ENCODE measurements at regions not wholly inside any gene's neighbourhood (a gene's known extent, or its start where the extent isn't known, plus 50 kb on each side); places are given as distances from the start of the nearest gene placed in this dataset.

GRCh38 chr4:119873794-119874325, 192.8 kb downstream of the MAD2L1 start:
- no peak overlapping the region for H3K9ac ChIP-seq (ENCODE audit: low read length in 5 of 5)
- H3K27me3 ChIP-seq (ENCODE audit: control insufficient read depth in 5 of 5, insufficient read depth in 4 of 5, low read length in 5 of 5) = no peaks in the 10 kb centered on the region

DNA sequence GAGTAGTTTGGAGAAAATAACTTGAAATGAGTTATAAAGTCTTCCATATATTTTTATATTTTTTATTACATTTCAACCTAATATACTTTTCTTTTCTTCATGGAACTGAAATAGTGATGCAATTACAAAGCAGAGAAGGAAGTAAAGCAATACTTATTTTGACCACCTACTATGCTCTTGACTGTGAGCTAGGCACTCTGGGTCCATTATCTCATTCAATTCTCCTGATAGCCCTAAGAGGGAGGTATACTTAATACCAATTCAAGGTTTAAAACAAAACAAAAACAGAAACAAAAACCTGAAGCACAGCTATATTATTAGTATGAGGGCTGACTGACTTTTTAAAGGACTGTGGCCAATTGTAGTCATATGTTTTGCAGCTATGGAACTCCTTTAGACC, 193.5 kb downstream of the MAD2L1 start:
- H3K36me3 ChIP-seq (ENCODE audit: control insufficient read depth in 5 of 5, insufficient read depth in 5 of 5, low read length in 5 of 5) = no peaks in the 10 kb centered on the region
- no peak overlapping the region for H3K27ac ChIP-seq (ENCODE audit: low read depth, low read length)
- H3K4me3 ChIP-seq (ENCODE audit: low read depth in 1 of 5, low read length in 5 of 5) = no peak overlapping the region
- H3K4me1 ChIP-seq (ENCODE audit: control insufficient read depth in 5 of 5, insufficient read depth in 5 of 5, low read length in 5 of 5) = no peaks in the 10 kb centered on the region
- no peaks in the 10 kb centered on the region for H3K27me3 ChIP-seq (ENCODE audit: control insufficient read depth in 5 of 5, insufficient read depth in 4 of 5, low read length in 5 of 5)
- no peaks in the 10 kb centered on the region for H3K9me3 ChIP-seq (ENCODE audit: control insufficient read depth in 5 of 5, low read length in 5 of 5)
- H3K9ac ChIP-seq (ENCODE audit: low read length in 5 of 5) = no peak overlapping the region

More at GRCh38 chr4:119873794-119874325, 192.8 kb downstream of the MAD2L1 start:
- Histone ChIP-seq H3K4me3 (ENCODE audit: low read depth in 1 of 5, low read length in 5 of 5) (no peak overlapping the region), H3K4me1 (ENCODE audit: control insufficient read depth in 5 of 5, insufficient read depth in 5 of 5, low read length in 5 of 5) (no peaks in the 10 kb centered on the region), H3K36me3 (ENCODE audit: control insufficient read depth in 5 of 5, insufficient read depth in 5 of 5, low read length in 5 of 5) (no peaks in the 10 kb centered on the region), H3K9me3 (ENCODE audit: control insufficient read depth in 5 of 5, low read length in 5 of 5) (no peaks in the 10 kb centered on the region), H3K27ac (ENCODE audit: low read depth, low read length) (no peak overlapping the region)

DNA sequence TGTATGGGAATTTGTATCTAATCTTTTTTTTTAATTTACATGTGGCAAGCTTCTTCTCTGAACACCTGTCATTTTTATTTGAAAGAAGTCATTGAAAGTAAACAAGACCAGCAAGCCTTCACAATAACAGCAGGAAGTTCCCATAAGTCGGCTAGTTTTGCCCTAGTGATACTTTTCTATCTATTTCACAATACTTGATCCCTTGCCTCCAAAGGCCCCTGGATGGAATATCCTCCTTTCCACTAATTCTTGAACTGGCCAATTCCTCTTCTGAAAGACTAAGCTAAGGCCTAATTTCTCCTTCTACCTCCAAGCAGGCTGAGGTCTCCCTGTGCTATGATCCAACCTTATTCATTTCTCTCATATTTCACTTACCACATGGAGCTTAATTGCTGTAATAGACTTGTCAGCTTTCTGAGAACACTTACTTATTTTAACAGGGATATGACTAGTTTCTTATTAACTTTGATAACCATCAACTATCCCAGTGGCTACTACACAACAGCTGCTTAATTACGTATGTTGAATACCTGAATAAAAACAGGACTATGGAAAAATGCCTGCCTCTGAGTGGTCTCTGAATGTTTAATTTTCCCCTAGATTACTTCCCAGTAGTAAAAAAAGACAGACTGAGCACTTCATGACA, 194.2 kb downstream of the MAD2L1 start:
- no peaks in the 10 kb centered on the region for H3K36me3 ChIP-seq (ENCODE audit: control insufficient read depth in 5 of 5, insufficient read depth in 5 of 5, low read length in 5 of 5)
- no peaks in the 10 kb centered on the region for H3K27me3 ChIP-seq (ENCODE audit: control insufficient read depth in 5 of 5, insufficient read depth in 4 of 5, low read length in 5 of 5)
- no peak overlapping the region for H3K27ac ChIP-seq (ENCODE audit: low read depth, low read length)
- no peaks in the 10 kb centered on the region for H3K9me3 ChIP-seq (ENCODE audit: control insufficient read depth in 5 of 5, low read length in 5 of 5)
- no peak overlapping the region for H3K4me3 ChIP-seq (ENCODE audit: low read depth in 1 of 5, low read length in 5 of 5)
- no peaks in the 10 kb centered on the region for H3K4me1 ChIP-seq (ENCODE audit: control insufficient read depth in 5 of 5, insufficient read depth in 5 of 5, low read length in 5 of 5)
- H3K9ac ChIP-seq (ENCODE audit: low read length in 5 of 5) = no peak overlapping the region

DNA sequence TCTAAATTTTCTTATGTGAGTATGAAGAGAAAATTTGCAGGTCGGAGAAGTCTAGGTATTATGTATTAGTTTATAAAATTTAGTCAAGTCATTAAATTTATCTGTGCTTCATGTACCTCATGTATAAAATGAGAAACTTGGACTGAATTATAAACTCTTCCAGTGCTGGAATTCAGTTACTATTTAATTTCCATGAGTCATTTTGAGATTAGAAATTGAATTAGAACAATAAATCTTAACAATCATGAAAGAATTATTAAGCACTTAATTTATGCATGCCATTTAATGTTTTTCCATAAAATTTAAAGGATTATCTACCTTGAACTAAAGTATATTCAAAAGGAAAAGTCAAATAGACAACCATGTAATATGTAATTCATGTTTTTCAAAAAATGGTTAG, 195.8 kb downstream of the MAD2L1 start:
- H3K9ac ChIP-seq (ENCODE audit: low read length in 5 of 5) = no peak overlapping the region
- no peak overlapping the region for H3K4me3 ChIP-seq (ENCODE audit: low read depth in 1 of 5, low read length in 5 of 5)
- no peaks in the 10 kb centered on the region for H3K36me3 ChIP-seq (ENCODE audit: control insufficient read depth in 5 of 5, insufficient read depth in 5 of 5, low read length in 5 of 5)
- no peaks in the 10 kb centered on the region for H3K9me3 ChIP-seq (ENCODE audit: control insufficient read depth in 5 of 5, low read length in 5 of 5)
- no peaks in the 10 kb centered on the region for H3K4me1 ChIP-seq (ENCODE audit: control insufficient read depth in 5 of 5, insufficient read depth in 5 of 5, low read length in 5 of 5)
- no peaks in the 10 kb centered on the region for H3K27me3 ChIP-seq (ENCODE audit: control insufficient read depth in 5 of 5, insufficient read depth in 4 of 5, low read length in 5 of 5)
- H3K27ac ChIP-seq (ENCODE audit: low read depth, low read length) = no peak overlapping the region

DNA sequence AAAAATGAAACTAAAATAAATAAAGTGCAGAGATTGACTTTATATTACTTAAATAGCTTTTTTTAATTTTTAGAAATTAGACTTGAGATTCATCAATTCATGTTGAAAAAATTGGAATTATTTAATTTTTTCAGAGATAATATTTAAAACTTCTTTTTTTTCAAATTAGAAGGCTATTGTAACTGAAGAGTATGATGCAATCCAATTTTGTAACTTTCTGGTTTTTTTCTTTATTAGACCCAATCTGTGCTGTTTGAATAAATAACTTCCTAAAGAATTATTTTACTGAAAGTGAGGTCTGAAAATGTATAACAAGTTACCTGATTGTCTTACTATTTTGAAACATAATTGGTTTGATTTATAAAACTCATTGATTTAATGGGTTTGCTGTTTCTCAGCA, 200.9 kb downstream of the MAD2L1 start:
- Histone ChIP-seq H3K27me3 (ENCODE audit: control insufficient read depth in 5 of 5, insufficient read depth in 4 of 5, low read length in 5 of 5) (no peaks in the 10 kb centered on the region), H3K9ac (ENCODE audit: low read length in 5 of 5) (no peak overlapping the region), H3K4me3 (ENCODE audit: low read depth in 1 of 5, low read length in 5 of 5) (no peak overlapping the region), H3K9me3 (ENCODE audit: control insufficient read depth in 5 of 5, low read length in 5 of 5) (no peaks in the 10 kb centered on the region), H3K4me1 (ENCODE audit: control insufficient read depth in 5 of 5, insufficient read depth in 5 of 5, low read length in 5 of 5) (no peaks in the 10 kb centered on the region), H3K27ac (ENCODE audit: low read depth, low read length) (no peak overlapping the region), H3K36me3 (ENCODE audit: control insufficient read depth in 5 of 5, insufficient read depth in 5 of 5, low read length in 5 of 5) (no peaks in the 10 kb centered on the region)

- Histone ChIP-seq H3K27me3 (ENCODE audit: control insufficient read depth in 5 of 5, insufficient read depth in 4 of 5, low read length in 5 of 5) (no peaks in the 10 kb centered on the region), H3K4me1 (ENCODE audit: control insufficient read depth in 5 of 5, insufficient read depth in 5 of 5, low read length in 5 of 5) (no peaks in the 10 kb centered on the region), H3K9ac (ENCODE audit: low read length in 5 of 5) (no peak overlapping the region), H3K9me3 (ENCODE audit: control insufficient read depth in 5 of 5, low read length in 5 of 5) (no peaks in the 10 kb centered on the region), H3K4me3 (ENCODE audit: low read depth in 1 of 5, low read length in 5 of 5) (no peak overlapping the region), H3K36me3 (ENCODE audit: control insufficient read depth in 5 of 5, insufficient read depth in 5 of 5, low read length in 5 of 5) (no peaks in the 10 kb centered on the region), H3K27ac (ENCODE audit: low read depth, low read length) (no peak overlapping the region)
Measured at GRCh38 chr4:119865389-119865788, 201.3 kb downstream of the MAD2L1 start.

GRCh38 chr4:119861731-119862130, 204.9 kb downstream of the MAD2L1 start:
- Histone ChIP-seq H3K27ac (ENCODE audit: low read depth, low read length) (no peak overlapping the region), H3K9ac (ENCODE audit: low read length in 5 of 5) (no peak overlapping the region), H3K4me1 (ENCODE audit: control insufficient read depth in 5 of 5, insufficient read depth in 5 of 5, low read length in 5 of 5) (no peaks in the 10 kb centered on the region), H3K36me3 (ENCODE audit: control insufficient read depth in 5 of 5, insufficient read depth in 5 of 5, low read length in 5 of 5) (no peaks in the 10 kb centered on the region), H3K27me3 (ENCODE audit: control insufficient read depth in 5 of 5, insufficient read depth in 4 of 5, low read length in 5 of 5) (no peaks in the 10 kb centered on the region), H3K4me3 (ENCODE audit: low read depth in 1 of 5, low read length in 5 of 5) (no peak overlapping the region), H3K9me3 (ENCODE audit: control insufficient read depth in 5 of 5, low read length in 5 of 5) (no peaks in the 10 kb centered on the region)

- Histone ChIP-seq H3K9me3 (ENCODE audit: control insufficient read depth in 5 of 5, low read length in 5 of 5) (no peaks in the 10 kb centered on the region), H3K27me3 (ENCODE audit: control insufficient read depth in 5 of 5, insufficient read depth in 4 of 5, low read length in 5 of 5) (no peaks in the 10 kb centered on the region), H3K27ac (ENCODE audit: low read depth, low read length) (no peak overlapping the region), H3K4me3 (ENCODE audit: low read depth in 1 of 5, low read length in 5 of 5) (no peak overlapping the region), H3K4me1 (ENCODE audit: control insufficient read depth in 5 of 5, insufficient read depth in 5 of 5, low read length in 5 of 5) (no peaks in the 10 kb centered on the region), H3K36me3 (ENCODE audit: control insufficient read depth in 5 of 5, insufficient read depth in 5 of 5, low read length in 5 of 5) (no peaks in the 10 kb centered on the region), H3K9ac (ENCODE audit: low read length in 5 of 5) (no peak overlapping the region)
Measured at GRCh38 chr4:119858176-119858575, 208.5 kb downstream of the MAD2L1 start.

DNA sequence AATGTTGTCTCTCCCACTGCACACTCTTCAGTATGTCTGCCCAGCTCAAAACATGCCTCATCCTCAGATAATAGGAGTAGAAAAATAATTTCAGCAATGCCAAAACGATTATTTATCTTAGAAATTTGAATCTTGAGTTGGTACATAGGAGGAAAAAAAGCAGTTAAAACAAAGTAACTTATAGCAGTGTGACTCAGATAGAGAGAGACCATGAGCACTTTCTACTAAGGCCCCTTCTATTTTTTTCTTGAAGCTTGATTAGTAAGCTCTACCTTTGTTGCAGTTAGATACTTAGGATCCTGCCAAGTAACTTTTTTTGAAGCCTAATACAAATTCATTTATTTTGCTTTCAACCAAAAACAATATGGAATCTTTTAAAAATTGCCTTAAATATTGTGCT, 212.3 kb downstream of the MAD2L1 start:
- no peaks in the 10 kb centered on the region for H3K27me3 ChIP-seq (ENCODE audit: control insufficient read depth in 5 of 5, insufficient read depth in 4 of 5, low read length in 5 of 5)
- no peak overlapping the region for H3K27ac ChIP-seq (ENCODE audit: low read depth, low read length)
- no peaks in the 10 kb centered on the region for H3K4me1 ChIP-seq (ENCODE audit: control insufficient read depth in 5 of 5, insufficient read depth in 5 of 5, low read length in 5 of 5)
- no peaks in the 10 kb centered on the region for H3K36me3 ChIP-seq (ENCODE audit: control insufficient read depth in 5 of 5, insufficient read depth in 5 of 5, low read length in 5 of 5)
- no peak overlapping the region for H3K9ac ChIP-seq (ENCODE audit: low read length in 5 of 5)
- no peak overlapping the region for H3K4me3 ChIP-seq (ENCODE audit: low read depth in 1 of 5, low read length in 5 of 5)
- H3K9me3 ChIP-seq (ENCODE audit: control insufficient read depth in 5 of 5, low read length in 5 of 5) = no peaks in the 10 kb centered on the region

GRCh38 chr4:119851649-119852048, 215.0 kb downstream of the MAD2L1 start:
- no peaks in the 10 kb centered on the region for H3K4me1 ChIP-seq (ENCODE audit: control insufficient read depth in 5 of 5, insufficient read depth in 5 of 5, low read length in 5 of 5)
- no peak overlapping the region for H3K9ac ChIP-seq (ENCODE audit: low read length in 5 of 5)
- H3K27ac ChIP-seq (ENCODE audit: low read depth, low read length) = no peak overlapping the region
- no peaks in the 10 kb centered on the region for H3K9me3 ChIP-seq (ENCODE audit: control insufficient read depth in 5 of 5, low read length in 5 of 5)
- no peaks in the 10 kb centered on the region for H3K27me3 ChIP-seq (ENCODE audit: control insufficient read depth in 5 of 5, insufficient read depth in 4 of 5, low read length in 5 of 5)
- no peak overlapping the region for H3K4me3 ChIP-seq (ENCODE audit: low read depth in 1 of 5, low read length in 5 of 5)
- no peaks in the 10 kb centered on the region for H3K36me3 ChIP-seq (ENCODE audit: control insufficient read depth in 5 of 5, insufficient read depth in 5 of 5, low read length in 5 of 5)

Data from subcutaneous abdominal adipose tissue (tissue), 5 donors.